Mammary epithelial cell (primary cell): ENCODE measurements at regions not wholly inside any gene's neighbourhood (a gene's known extent, or its start where the extent isn't known, plus 50 kb on each side); places are given as distances from the start of the nearest gene placed in this dataset.

Source experiments
- EZH2 ChIP-seq: IDR thresholded peaks from 2 replicates; pipeline ENCODE4 v1.6.1; 2012; ENCODE audit warnings: low read length, inconsistent platforms, borderline replicate concordance
- TF ChIP-seq, protein P1 (sequence below), 2 donors: IDR thresholded peaks in 1 of 2; conservative IDR thresholded peaks in 1 of 2; 2 replicates each; pipeline ENCODE4 v1.5.1; 2011 to 2012; ENCODE audit warnings: inconsistent platforms in 2 of 2, low read length in 2 of 2, mild to moderate bottlenecking in 2 of 2, control low read depth in 1 of 2, low read depth in 1 of 2; ENCODE audit not compliant: insufficient read depth in 1 of 2; ENCODE audit errors: extremely low read depth in 1 of 2

DNA sequence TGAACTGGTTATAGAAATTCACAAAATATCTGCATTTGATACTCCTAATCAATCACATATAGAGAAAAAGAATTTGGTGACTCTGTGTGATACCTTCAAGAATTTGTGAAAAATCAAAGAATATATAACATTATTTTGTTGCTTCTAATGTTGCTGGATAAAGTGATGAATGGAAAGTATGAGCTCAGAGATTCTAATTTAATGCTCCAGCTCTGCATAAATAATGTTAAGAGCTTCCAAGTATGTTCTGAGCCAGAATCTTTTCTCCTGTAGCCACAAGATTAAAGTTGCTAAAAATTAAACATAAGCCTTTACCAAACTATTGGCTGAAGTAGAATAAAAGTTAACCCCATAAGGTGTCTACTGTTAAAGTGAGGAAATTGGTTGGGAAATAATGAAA is 294.7 kb upstream of the CT83 start:
- TF ChIP-seq, protein P1, sequence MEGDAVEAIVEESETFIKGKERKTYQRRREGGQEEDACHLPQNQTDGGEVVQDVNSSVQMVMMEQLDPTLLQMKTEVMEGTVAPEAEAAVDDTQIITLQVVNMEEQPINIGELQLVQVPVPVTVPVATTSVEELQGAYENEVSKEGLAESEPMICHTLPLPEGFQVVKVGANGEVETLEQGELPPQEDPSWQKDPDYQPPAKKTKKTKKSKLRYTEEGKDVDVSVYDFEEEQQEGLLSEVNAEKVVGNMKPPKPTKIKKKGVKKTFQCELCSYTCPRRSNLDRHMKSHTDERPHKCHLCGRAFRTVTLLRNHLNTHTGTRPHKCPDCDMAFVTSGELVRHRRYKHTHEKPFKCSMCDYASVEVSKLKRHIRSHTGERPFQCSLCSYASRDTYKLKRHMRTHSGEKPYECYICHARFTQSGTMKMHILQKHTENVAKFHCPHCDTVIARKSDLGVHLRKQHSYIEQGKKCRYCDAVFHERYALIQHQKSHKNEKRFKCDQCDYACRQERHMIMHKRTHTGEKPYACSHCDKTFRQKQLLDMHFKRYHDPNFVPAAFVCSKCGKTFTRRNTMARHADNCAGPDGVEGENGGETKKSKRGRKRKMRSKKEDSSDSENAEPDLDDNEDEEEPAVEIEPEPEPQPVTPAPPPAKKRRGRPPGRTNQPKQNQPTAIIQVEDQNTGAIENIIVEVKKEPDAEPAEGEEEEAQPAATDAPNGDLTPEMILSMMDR (conservative IDR thresholded peaks at IDR 0.05 in 1 of 2, IDR thresholded peaks at IDR 0.05 in 1 of 2; ENCODE audit: extremely low read depth in 1 of 2, insufficient read depth in 1 of 2, low read depth in 1 of 2, low read length in 2 of 2) = no peak
- TF ChIP-seq EZH2 = no peak
